Ishikawa (cell line): ENCODE measurements at regions not wholly inside any gene's neighbourhood (a gene's known extent, or its start where the extent isn't known, plus 50 kb on each side); places are given as distances from the start of the nearest gene placed in this dataset.

ENCODE experiments used
- CREB1 ChIP-seq: IDR thresholded peaks from 2 replicates; pipeline ENCODE4 v1.6.1; 2012; ENCODE audit warnings: low read depth
- REST ChIP-seq: IDR thresholded peaks from 2 replicates; pipeline ENCODE4 v1.6.1; 2012; ENCODE audit warnings: low read depth, mild to moderate bottlenecking
- TAF1 ChIP-seq: IDR thresholded peaks from 2 replicates; pipeline ENCODE4 v1.6.1; 2012; ENCODE audit warnings: low read depth, mild to moderate bottlenecking
- YY1 ChIP-seq: IDR thresholded peaks from 2 replicates; pipeline ENCODE4 v1.6.1; 2012; ENCODE audit warnings: low read depth

- TF ChIP-seq TAF1 (no peak), REST (no peak), YY1 (no peak), CREB1 (no peak)
Measured at GRCh38 chr15:95760508-95760907, 570.0 kb upstream of the NR2F2 start.
